BE2C (cell line): ENCODE measurements at regions not wholly inside any gene's neighbourhood (a gene's known extent, or its start where the extent isn't known, plus 50 kb on each side); places are given as distances from the start of the nearest gene placed in this dataset.

Source experiments
- DNase-seq: peaks from one replicate; pipeline ENCODE4 v3.0.0-alpha.2; 2020
- H3K27me3 ChIP-seq: fragments of 250-450 bp; sonication (Bioruptor Pico); 2 replicates; pipeline ENCODE4 v1.5.1; 2020; ENCODE audit warnings: mild to moderate bottlenecking
- H3K36me3 ChIP-seq: fragments of 250-450 bp; sonication (Bioruptor Pico); 2 replicates; pipeline ENCODE4 v1.5.1; 2020; ENCODE audit warnings: mild to moderate bottlenecking
- H3K4me1 ChIP-seq: fragments of 250-450 bp; sonication (Bioruptor Pico); 2 replicates; pipeline ENCODE4 v1.5.1; 2020
- H3K4me3 ChIP-seq: 2 replicates; pipeline ENCODE4 v1.5.1; 2011; ENCODE audit warnings: low read depth, low read length
- H3K9me3 ChIP-seq: fragments of 250-450 bp; sonication (Bioruptor Pico); 2 replicates; pipeline ENCODE4 v1.5.1; 2020
- TF ChIP-seq, protein P1 (sequence below): IDR thresholded peaks from 2 replicates; pipeline ENCODE4 v1.5.1; 2012; ENCODE audit warnings: mild to moderate bottlenecking, low read depth, low read length

DNA sequence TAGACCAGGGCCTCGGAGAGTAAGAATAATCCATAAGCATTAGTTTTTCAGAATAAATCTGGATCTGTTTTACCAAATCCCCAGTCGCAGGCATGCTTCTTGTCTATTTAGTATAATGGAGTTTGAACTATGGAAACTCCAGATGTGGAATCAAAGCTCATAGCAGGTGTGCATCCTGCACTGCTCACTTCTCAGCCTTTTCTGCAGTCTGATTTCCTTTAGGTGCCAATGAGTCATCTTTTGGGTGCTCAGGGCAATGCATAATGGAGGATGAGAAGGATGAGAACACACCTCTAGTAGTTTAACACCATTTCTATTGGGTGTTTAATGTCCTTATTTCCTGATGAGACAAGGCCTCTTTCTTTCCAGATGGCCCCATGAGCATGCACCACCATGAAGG, 961.2 kb downstream of the TMEM121 start:
- peaks cover 2% of the 10 kb centered on the region; the same call in 1 of the 2 replicates for H3K36me3 ChIP-seq
- no peak for DNase-seq
- TF ChIP-seq, protein P1, sequence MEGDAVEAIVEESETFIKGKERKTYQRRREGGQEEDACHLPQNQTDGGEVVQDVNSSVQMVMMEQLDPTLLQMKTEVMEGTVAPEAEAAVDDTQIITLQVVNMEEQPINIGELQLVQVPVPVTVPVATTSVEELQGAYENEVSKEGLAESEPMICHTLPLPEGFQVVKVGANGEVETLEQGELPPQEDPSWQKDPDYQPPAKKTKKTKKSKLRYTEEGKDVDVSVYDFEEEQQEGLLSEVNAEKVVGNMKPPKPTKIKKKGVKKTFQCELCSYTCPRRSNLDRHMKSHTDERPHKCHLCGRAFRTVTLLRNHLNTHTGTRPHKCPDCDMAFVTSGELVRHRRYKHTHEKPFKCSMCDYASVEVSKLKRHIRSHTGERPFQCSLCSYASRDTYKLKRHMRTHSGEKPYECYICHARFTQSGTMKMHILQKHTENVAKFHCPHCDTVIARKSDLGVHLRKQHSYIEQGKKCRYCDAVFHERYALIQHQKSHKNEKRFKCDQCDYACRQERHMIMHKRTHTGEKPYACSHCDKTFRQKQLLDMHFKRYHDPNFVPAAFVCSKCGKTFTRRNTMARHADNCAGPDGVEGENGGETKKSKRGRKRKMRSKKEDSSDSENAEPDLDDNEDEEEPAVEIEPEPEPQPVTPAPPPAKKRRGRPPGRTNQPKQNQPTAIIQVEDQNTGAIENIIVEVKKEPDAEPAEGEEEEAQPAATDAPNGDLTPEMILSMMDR: no peak
- no peaks in the 10 kb centered on the region for H3K4me1 ChIP-seq
- no peaks in the 10 kb centered on the region for H3K9me3 ChIP-seq
- H3K27me3 ChIP-seq: no peaks in the 10 kb centered on the region
- H3K4me3 ChIP-seq: no peak overlapping the region

DNA sequence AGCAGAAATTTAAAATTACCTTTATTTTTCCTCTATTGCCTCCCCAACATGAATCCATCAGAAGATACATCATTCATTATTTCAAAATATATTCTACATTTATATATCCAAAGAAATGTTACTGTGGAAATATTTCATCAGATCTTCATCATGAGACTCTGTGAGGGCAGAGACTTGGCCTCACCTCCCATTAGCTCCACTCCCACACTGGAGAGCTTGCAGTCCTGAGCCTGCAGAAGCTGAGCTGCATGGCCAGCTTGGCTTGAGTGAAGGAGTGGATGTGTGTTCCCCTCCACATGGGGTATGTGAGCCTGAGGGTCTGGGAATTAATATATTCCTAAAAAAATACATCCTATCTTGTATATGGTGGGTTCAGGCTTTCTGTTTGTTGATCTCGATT, 961.9 kb downstream of the TMEM121 start:
- Histone ChIP-seq H3K27me3 (no peaks in the 10 kb centered on the region), H3K4me3 (no peak overlapping the region), H3K9me3 (no peaks in the 10 kb centered on the region), H3K4me1 (no peaks in the 10 kb centered on the region), H3K36me3 (peaks cover 2% of the 10 kb centered on the region; the same call in 1 of the 2 replicates)
- TF ChIP-seq, protein P1: no peak
- no peak for DNase-seq

DNA sequence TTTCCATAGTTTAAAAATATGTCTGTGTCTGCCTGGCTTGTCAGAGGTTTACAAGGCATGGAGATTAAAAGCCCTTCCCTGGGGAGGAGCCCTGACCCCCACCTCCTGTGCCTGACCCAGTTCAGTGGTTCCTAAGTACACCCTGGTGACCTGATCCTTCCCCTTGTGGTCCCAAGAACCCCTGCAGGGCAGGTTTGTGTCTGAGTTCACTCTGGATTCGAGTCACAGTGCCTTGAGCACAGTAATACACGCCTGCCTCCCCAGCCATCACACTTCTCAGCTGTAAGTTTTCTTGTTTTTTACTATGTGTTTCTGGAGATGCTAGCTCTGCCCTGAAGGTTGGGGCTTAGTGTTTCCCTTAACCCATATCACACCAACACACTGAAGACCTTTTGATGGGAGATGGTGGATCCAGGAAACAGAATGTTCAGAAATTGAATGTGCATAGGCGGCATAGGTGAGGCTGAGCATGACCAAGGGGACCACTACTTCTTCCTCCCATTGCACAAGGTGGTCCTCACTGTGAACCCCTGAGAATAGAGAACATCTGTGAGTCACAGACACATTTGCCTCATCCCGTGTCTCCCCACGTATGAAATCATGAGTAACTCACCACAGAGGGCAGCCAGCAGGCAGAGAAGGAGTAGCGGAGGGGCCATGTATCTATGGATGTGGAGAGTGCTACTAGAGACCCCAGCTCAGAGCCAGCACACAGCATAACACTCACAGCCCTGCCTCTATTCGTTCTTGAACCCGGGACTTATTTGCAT, 962.9 kb downstream of the TMEM121 start:
- TF ChIP-seq, protein P1: no peak

DNA sequence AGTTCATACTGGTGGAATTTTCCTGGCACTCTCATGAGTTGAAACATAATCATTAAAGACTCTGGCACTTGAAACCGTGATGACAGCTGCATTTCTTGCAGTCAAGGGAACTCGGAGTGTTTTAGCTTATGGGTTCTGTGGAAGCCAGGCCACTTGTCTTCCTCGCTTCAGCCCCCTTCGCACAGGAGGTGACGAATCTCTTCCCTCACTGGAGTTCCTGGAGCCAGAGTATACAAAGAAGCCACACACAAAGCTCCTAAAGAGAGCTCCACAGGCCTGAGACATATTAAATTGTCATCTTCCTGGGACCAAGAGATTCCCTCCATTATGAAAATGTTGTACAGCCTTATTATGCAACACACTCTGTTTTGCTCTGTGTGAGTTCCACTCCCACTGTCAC, 964.1 kb downstream of the TMEM121 start:
- no peaks in the 10 kb centered on the region for H3K27me3 ChIP-seq
- TF ChIP-seq, protein P1: no peak
- H3K4me1 ChIP-seq: no peaks in the 10 kb centered on the region
- H3K9me3 ChIP-seq: no peaks in the 10 kb centered on the region
- H3K36me3 ChIP-seq: peaks cover 2% of the 10 kb centered on the region; the same call in 1 of the 2 replicates
- no peak for DNase-seq
- no peak overlapping the region for H3K4me3 ChIP-seq

More for the DNA sequence above, 962.9 kb downstream of the TMEM121 start:
- peaks cover 2% of the 10 kb centered on the region; the same call in 1 of the 2 replicates for H3K36me3 ChIP-seq
- DNase-seq: no peak
- no peaks in the 10 kb centered on the region for H3K4me1 ChIP-seq
- no peak overlapping the region for H3K4me3 ChIP-seq
- no peaks in the 10 kb centered on the region for H3K9me3 ChIP-seq
- H3K27me3 ChIP-seq: no peaks in the 10 kb centered on the region

DNA sequence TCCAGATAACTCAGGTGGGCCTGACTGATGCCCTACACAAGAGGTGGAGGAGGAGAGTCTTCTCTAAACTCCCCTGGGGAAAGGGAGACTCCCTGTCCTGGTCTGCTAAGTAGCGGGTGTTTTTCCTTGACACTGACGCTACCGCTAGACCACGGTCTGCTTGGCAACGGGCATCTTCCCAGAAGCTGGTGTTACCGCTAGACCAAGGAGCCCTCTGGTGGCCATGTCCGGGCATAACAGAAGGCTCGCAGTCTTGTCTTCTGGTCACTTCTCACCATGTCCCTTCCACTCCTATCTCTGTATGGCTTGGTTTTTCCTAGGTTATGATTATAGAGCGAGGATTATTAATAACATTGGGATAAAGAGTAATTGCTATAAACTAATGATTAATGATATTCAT, 965.5 kb downstream of the TMEM121 start:
- H3K4me3 ChIP-seq: no peak overlapping the region
- TF ChIP-seq, protein P1: peak; percentile 59
- H3K36me3 ChIP-seq: peaks cover 2% of the 10 kb centered on the region; the same call in 1 of the 2 replicates
- no peaks in the 10 kb centered on the region for H3K27me3 ChIP-seq
- peak; percentile 54 for DNase-seq
- H3K4me1 ChIP-seq: no peaks in the 10 kb centered on the region
- no peaks in the 10 kb centered on the region for H3K9me3 ChIP-seq
